ENCODE measurements at regions not wholly inside any gene's neighbourhood (a gene's known extent, or its start where the extent isn't known, plus 50 kb on each side); places are given as distances from the start of the nearest gene placed in this dataset.
"Not testable (repeated sequence)": the region's sequence is repeated elsewhere in the genome, so short reads cannot be mapped to it uniquely, and the experiment has no call there.

- DNase-seq: no peak
Measured at GRCh38 chr4:186775902-186776301, 52.2 kb upstream of the FAT1 start.

- no peak for DNase-seq
Measured at GRCh38 chr4:186778134-186778533, 54.5 kb upstream of the FAT1 start.

GRCh38 chr4:186780291-186781031 is 56.8 kb upstream of the FAT1 start:
- DNase-seq: no peak

GRCh38 chr4:186781032-186781917 is 57.6 kb upstream of the FAT1 start:
- no peak for DNase-seq

- no peak for DNase-seq
Measured at GRCh38 chr4:186782302-186782701, 58.6 kb upstream of the FAT1 start.

- DNase-seq: no peak
Measured at GRCh38 chr4:186787536-186787935, 63.9 kb upstream of the FAT1 start.

- no peak for DNase-seq
Measured at GRCh38 chr4:186789651-186790050, 66.0 kb upstream of the FAT1 start.

- DNase-seq: no peak
Measured at GRCh38 chr4:186790630-186791029, 67.0 kb upstream of the FAT1 start.

- no peak for DNase-seq
Measured at GRCh38 chr4:186792728-186793366, 69.2 kb upstream of the FAT1 start.

- DNase-seq: no peak
Measured at GRCh38 chr4:186798951-186799659, 75.4 kb upstream of the FAT1 start.

GRCh38 chr4:186805020-186805820 is 81.6 kb upstream of the FAT1 start:
- DNase-seq: no peak

GRCh38 chr4:186805917-186806316 is 82.3 kb upstream of the FAT1 start:
- DNase-seq: not testable (repeated sequence)

- no peak for DNase-seq
Measured at GRCh38 chr4:186806679-186807421, 83.2 kb upstream of the FAT1 start.

- DNase-seq: no peak
Measured at GRCh38 chr4:186807808-186808629, 84.4 kb upstream of the FAT1 start.

- DNase-seq: no peak
Measured at GRCh38 chr4:186808630-186809018, 85.0 kb upstream of the FAT1 start.

GRCh38 chr4:186809070-186809469 is 85.4 kb upstream of the FAT1 start:
- DNase-seq: no peak

- DNase-seq: no peak
Measured at GRCh38 chr4:186810613-186811150, 87.0 kb upstream of the FAT1 start.

GRCh38 chr4:186812592-186812991 is 88.9 kb upstream of the FAT1 start:
- no peak for DNase-seq

GRCh38 chr4:186813377-186814068 is 89.9 kb upstream of the FAT1 start:
- DNase-seq: no peak

Data from NCI-H774 (cell line).